MM.1S (cell line): ENCODE measurements at regions not wholly inside any gene's neighbourhood (a gene's known extent, or its start where the extent isn't known, plus 50 kb on each side); places are given as distances from the start of the nearest gene placed in this dataset.

Experiments used
- DNase-seq: peaks from one replicate; pipeline ENCODE4 v3.0.0-alpha.2; 2015
- H2AFZ ChIP-seq: fragments of 300-600 bp; sonication (generic); 2 replicates; pipeline ENCODE4 v1.6.0; 2016; ENCODE audit warnings: antibody characterized with exemption, low read length
- H3F3A ChIP-seq: fragments of 300-600 bp; sonication (generic); 2 replicates; pipeline ENCODE4 v1.6.1; 2016; ENCODE audit warnings: mild to moderate bottlenecking, antibody characterized with exemption, low read length, moderate library complexity, mixed read lengths; ENCODE audit not compliant: insufficient read depth
- H3K27ac ChIP-seq: fragments of 300-600 bp; sonication (generic); 2 replicates; pipeline ENCODE4 v1.5.1; 2016; ENCODE audit warnings: mild to moderate bottlenecking, low read length
- H3K27me3 ChIP-seq: fragments of 300-600 bp; sonication (generic); replicated peaks from 2 replicates; pipeline ENCODE4 v1.6.0; 2016; ENCODE audit warnings: low read length; ENCODE audit not compliant: insufficient read depth
- H3K36me3 ChIP-seq: fragments of 300-600 bp; sonication (generic); replicated peaks from 2 replicates; pipeline ENCODE4 v1.6.1; 2016; ENCODE audit warnings: mild to moderate bottlenecking, low read length, mixed read lengths; ENCODE audit not compliant: insufficient read depth
- H3K4me1 ChIP-seq: fragments of 300-600 bp; sonication (generic); 2 replicates; pipeline ENCODE4 v1.6.1; 2016; ENCODE audit warnings: low read length, mixed read lengths
- H3K4me2 ChIP-seq: fragments of 300-600 bp; sonication (generic); 2 replicates; pipeline ENCODE4 v1.6.0; 2016; ENCODE audit warnings: low read depth, low read length
- H3K4me3 ChIP-seq: fragments of 300-600 bp; sonication (generic); 2 replicates; pipeline ENCODE4 v1.5.1; 2016; ENCODE audit warnings: low read length, mixed read lengths
- H3K79me2 ChIP-seq: fragments of 300-600 bp; sonication (generic); 2 replicates; pipeline ENCODE4 v1.6.1; 2016; ENCODE audit warnings: mixed run types, low read length, mixed read lengths
- H3K9ac ChIP-seq: fragments of 300-600 bp; sonication (generic); 2 replicates; pipeline ENCODE4 v1.6.1; 2016; ENCODE audit warnings: low read length, mixed read lengths
- H3K9me2 ChIP-seq: fragments of 300-600 bp; sonication (generic); replicated peaks from 2 replicates; pipeline ENCODE4 v1.6.1; 2016; ENCODE audit warnings: mild to moderate bottlenecking, low read length, mixed read lengths; ENCODE audit not compliant: insufficient read depth
- H3K9me3 ChIP-seq: fragments of 300-600 bp; sonication (generic); replicated peaks from 2 replicates; pipeline ENCODE4 v1.6.1; 2016; ENCODE audit warnings: mild to moderate bottlenecking, low read length, mixed read lengths; ENCODE audit not compliant: insufficient read depth
- H4K20me1 ChIP-seq: fragments of 300-600 bp; sonication (generic); 2 replicates; pipeline ENCODE4 v1.6.1; 2016; ENCODE audit warnings: mild to moderate bottlenecking, low read length, moderate library complexity, mixed read lengths; ENCODE audit not compliant: insufficient read depth
- CTCF ChIP-seq: fragments of 300-600 bp; sonication (generic); IDR thresholded peaks from 2 replicates; pipeline ENCODE4 v1.5.1; 2016; ENCODE audit warnings: antibody characterized with exemption, low read length, mixed read lengths
- EZH2 ChIP-seq: fragments of 300-600 bp; sonication (generic); optimal IDR thresholded peaks from 2 replicates; pipeline ENCODE3; 2017; ENCODE audit warnings: low read depth, mild to moderate bottlenecking, antibody characterized with exemption, low read length, mixed read lengths
- EZH2phosphoT487 ChIP-seq: fragments of 300-600 bp; sonication (generic); IDR thresholded peaks from 2 replicates; pipeline ENCODE4 v1.6.1; 2018; ENCODE audit warnings: antibody characterized with exemption, low read length

GRCh38 chr6:8859501-8859900, 424.2 kb upstream of the SLC35B3 start:
- Histone ChIP-seq H3K9me3 (no peaks in the 10 kb centered on the region), H3K9me2 (no peaks in the 10 kb centered on the region)
- no peak for TF ChIP-seq CTCF
- TF ChIP-seq EZH2, result no peak
- TF ChIP-seq EZH2phosphoT487, result no peak

GRCh38 chr6:8858854-8859331, 423.5 kb upstream of the SLC35B3 start:
- Histone ChIP-seq H3K27ac (no peak overlapping the region), H3K36me3 (no peaks in the 10 kb centered on the region), H3K9me2 (no peaks in the 10 kb centered on the region), H3F3A (no peaks in the 10 kb centered on the region), H3K4me1 (no peaks in the 10 kb centered on the region), H3K4me3 (no peak overlapping the region), H3K27me3 (no peaks in the 10 kb centered on the region), H3K9ac (no peak overlapping the region), H4K20me1 (no peaks in the 10 kb centered on the region), H3K9me3 (no peaks in the 10 kb centered on the region), H3K4me2 (no peak overlapping the region), H3K79me2 (no peaks in the 10 kb centered on the region), H2AFZ (no peak overlapping the region)
- TF ChIP-seq EZH2phosphoT487 (no peak), EZH2 (no peak)
- DNase-seq, result no peak

More at GRCh38 chr6:8859501-8859900, 424.2 kb upstream of the SLC35B3 start:
- Histone ChIP-seq H3K36me3 (no peaks in the 10 kb centered on the region), H3K27ac (no peak overlapping the region), H3K4me2 (no peak overlapping the region), H3K79me2 (no peaks in the 10 kb centered on the region), H3K27me3 (no peaks in the 10 kb centered on the region), H3K4me1 (no peaks in the 10 kb centered on the region), H3K9ac (no peak overlapping the region), H2AFZ (no peak overlapping the region), H3F3A (no peaks in the 10 kb centered on the region), H3K4me3 (no peak overlapping the region), H4K20me1 (no peaks in the 10 kb centered on the region)
- no peak for DNase-seq

- DNase-seq, result no peak
- no peak overlapping the region for H3K27ac ChIP-seq
- H3K27me3 ChIP-seq, result no peaks in the 10 kb centered on the region
- no peak overlapping the region for H3K9ac ChIP-seq
- H3K36me3 ChIP-seq, result no peaks in the 10 kb centered on the region
- H3K9me3 ChIP-seq, result no peaks in the 10 kb centered on the region
- H2AFZ ChIP-seq, result no peak overlapping the region
- no peaks in the 10 kb centered on the region for H3K4me1 ChIP-seq
- no peaks in the 10 kb centered on the region for H3K9me2 ChIP-seq
- TF ChIP-seq EZH2phosphoT487, result no peak
- no peak for TF ChIP-seq CTCF
- TF ChIP-seq EZH2, result no peak
- no peak overlapping the region for H3K4me2 ChIP-seq
- H4K20me1 ChIP-seq, result no peaks in the 10 kb centered on the region
- no peak overlapping the region for H3K4me3 ChIP-seq
- H3F3A ChIP-seq, result no peaks in the 10 kb centered on the region
- no peaks in the 10 kb centered on the region for H3K79me2 ChIP-seq
These were observed 421.8 kb upstream of the SLC35B3 start for GRCh38 chr6:8857160-8857559.

GRCh38 chr6:8855411-8855810, 420.1 kb upstream of the SLC35B3 start:
- Histone ChIP-seq H3F3A (no peaks in the 10 kb centered on the region), H3K36me3 (no peaks in the 10 kb centered on the region), H3K27ac (no peak overlapping the region), H3K4me2 (no peak overlapping the region), H3K9me2 (no peaks in the 10 kb centered on the region), H2AFZ (no peak overlapping the region), H3K27me3 (no peaks in the 10 kb centered on the region), H3K79me2 (no peaks in the 10 kb centered on the region), H4K20me1 (no peaks in the 10 kb centered on the region), H3K9ac (no peak overlapping the region), H3K9me3 (no peaks in the 10 kb centered on the region), H3K4me3 (no peak overlapping the region), H3K4me1 (no peaks in the 10 kb centered on the region)
- DNase-seq, result no peak
- no peak for TF ChIP-seq CTCF
- TF ChIP-seq EZH2phosphoT487, result no peak
- no peak for TF ChIP-seq EZH2
